IMR-90 (cell line): ENCODE measurements at regions not wholly inside any gene's neighbourhood (a gene's known extent, or its start where the extent isn't known, plus 50 kb on each side); places are given as distances from the start of the nearest gene placed in this dataset.

Experiments
- ATAC-seq: fragments of 200-7000 bp; cut with Tn5 transposase; 2 replicates; pipeline ENCODE4 v1.9.1; 2020; ENCODE audit warnings: low read depth, mild to moderate bottlenecking, moderate library complexity
- BruUV-seq: library from RNA; stranded (reverse); fragments of 400-500 nt; replicated peaks from 2 replicates; lab custom pipeline; 2021; lab: Mats Ljungman, UMichigan
- CTCF ChIA-PET: fragments of 300-600 bp; formaldehyde crosslinking; extraction: SDS; loops from one replicate; lab custom pipeline; 2021; ENCODE audit warnings: antibody characterized with exemption; lab: Yijun Ruan, JAX
- POLR2A ChIA-PET: fragments of 300-600 bp; sonication (Branson Sonifier 250); formaldehyde crosslinking; loops from one replicate; lab custom pipeline; 2022; ENCODE audit warnings: antibody characterized with exemption; ENCODE audit not compliant: unreplicated experiment; lab: Charles Lee
- DNase-seq: peaks from one replicate; pipeline ENCODE4 v3.0.0; 2013
- H2AFZ ChIP-seq: replicated peaks from 2 replicates; pipeline ENCODE3; 2013; ENCODE audit warnings: low read length, mild to moderate bottlenecking; ENCODE audit not compliant: poor library complexity
- H2AK5ac ChIP-seq: 2 replicates; pipeline ENCODE4 v1.6.1; 2013; ENCODE audit warnings: low read depth, low read length, inconsistent platforms
- H2AK9ac ChIP-seq: replicated peaks from 2 replicates; pipeline ENCODE3; 2013; ENCODE audit warnings: mild to moderate bottlenecking, low read depth, low read length, moderate library complexity; ENCODE audit not compliant: poor library complexity
- H2BK120ac ChIP-seq: 2 replicates; pipeline ENCODE4 v1.6.1; 2013; ENCODE audit warnings: low read depth, low read length, inconsistent platforms
- H2BK15ac ChIP-seq: 3 replicates; pipeline ENCODE4 v1.6.1; 2013; ENCODE audit warnings: low read depth, low read length, inconsistent platforms
- H2BK20ac ChIP-seq: 2 replicates; pipeline ENCODE4 v1.6.1; 2013; ENCODE audit warnings: low read depth, mild to moderate bottlenecking, inconsistent platforms, low read length, moderate library complexity
- H2BK5ac ChIP-seq: 2 replicates; pipeline ENCODE4 v1.6.1; 2013; ENCODE audit warnings: mild to moderate bottlenecking, low read depth, low read length, inconsistent platforms; ENCODE audit not compliant: poor library complexity, severe bottlenecking
- H3K14ac ChIP-seq: replicated peaks from 2 replicates; pipeline ENCODE4 v1.6.1; 2013; ENCODE audit warnings: low read depth, low read length, inconsistent platforms
- H3K18ac ChIP-seq: 2 replicates; pipeline ENCODE4 v1.6.1; 2013; ENCODE audit warnings: low read depth, low read length, control low read depth
- H3K23ac ChIP-seq: 2 replicates; pipeline ENCODE4 v1.6.1; 2013; ENCODE audit warnings: low read depth, low read length, inconsistent platforms
- H3K27ac ChIP-seq: 2 replicates; pipeline ENCODE4 v1.5.1; 2013; ENCODE audit warnings: mild to moderate bottlenecking, control low read depth, low read length; ENCODE audit not compliant: insufficient read depth
- H3K27me3 ChIP-seq: 2 replicates; pipeline ENCODE4 v1.6.1; 2013; ENCODE audit warnings: low read length; ENCODE audit not compliant: control insufficient read depth, insufficient read depth
- H3K36me3 ChIP-seq: 2 replicates; pipeline ENCODE4 v1.6.1; 2013; ENCODE audit warnings: low read length, mixed read lengths; ENCODE audit not compliant: control insufficient read depth, insufficient read depth
- H3K4ac ChIP-seq: 2 replicates; pipeline ENCODE4 v1.6.1; 2013; ENCODE audit warnings: low read depth, low read length, inconsistent platforms
- H3K4me1 ChIP-seq: 2 replicates; pipeline ENCODE4 v1.6.1; 2013; ENCODE audit warnings: low read length, mixed read lengths; ENCODE audit not compliant: control insufficient read depth, insufficient read depth
- H3K4me2 ChIP-seq: 2 replicates; pipeline ENCODE4 v1.6.1; 2013; ENCODE audit warnings: low read depth, mild to moderate bottlenecking, control low read depth, low read length, moderate library complexity
- H3K4me3 ChIP-seq: 2 replicates; pipeline ENCODE4 v1.5.1; 2013; ENCODE audit warnings: low read depth, mild to moderate bottlenecking, control low read depth, low read length, moderate library complexity; ENCODE audit not compliant: insufficient read depth
- H3K56ac ChIP-seq: 2 replicates; pipeline ENCODE4 v1.6.1; 2013; ENCODE audit warnings: low read length, inconsistent platforms; ENCODE audit not compliant: insufficient read depth; ENCODE audit errors: extremely low read depth
- H3K79me1 ChIP-seq, 2 experiments: 2 replicates each; pipeline ENCODE4 v1.6.1; 2013; ENCODE audit warnings: low read length in 2 of 2, inconsistent platforms in 1 of 2, low read depth in 1 of 2
- H3K9ac ChIP-seq: 2 replicates; pipeline ENCODE4 v1.6.1; 2013; ENCODE audit warnings: low read depth, low read length, control low read depth
- H3K9me1 ChIP-seq: 2 replicates; pipeline ENCODE4 v1.6.1; 2013; ENCODE audit warnings: low read length, inconsistent platforms; ENCODE audit not compliant: insufficient read depth
- H3K9me3 ChIP-seq: 2 replicates; pipeline ENCODE4 v1.6.1; 2013; ENCODE audit warnings: low read length; ENCODE audit not compliant: control insufficient read depth, insufficient read depth
- H4K20me1 ChIP-seq: 2 replicates; pipeline ENCODE4 v1.6.1; 2013; ENCODE audit warnings: low read length, inconsistent platforms; ENCODE audit not compliant: insufficient read depth
- H4K5ac ChIP-seq: 2 replicates; pipeline ENCODE4 v1.6.1; 2013; ENCODE audit warnings: mild to moderate bottlenecking, low read depth, low read length, control low read depth
- H4K8ac ChIP-seq, 2 experiments: 2 replicates each; pipeline ENCODE4 v1.6.1; 2013; ENCODE audit warnings: low read depth in 2 of 2, low read length in 2 of 2, control low read depth in 1 of 2, inconsistent platforms in 1 of 2
- H4K91ac ChIP-seq: 2 replicates; pipeline ENCODE4 v1.6.1; 2013; ENCODE audit warnings: low read depth, low read length, inconsistent platforms; ENCODE audit not compliant: insufficient read depth
- MAZ ChIP-seq: IDR thresholded peaks from 2 replicates; pipeline ENCODE4 v1.6.1; 2012; ENCODE audit warnings: low read depth, mild to moderate bottlenecking, low read length, improper control_type of control experiment, moderate library complexity, borderline replicate concordance
- NFE2L2 ChIP-seq: fragments of 150-350 bp; IDR thresholded peaks from 2 replicates; pipeline ENCODE4 v1.6.1; 2016; ENCODE audit warnings: low read depth, mild to moderate bottlenecking, low read length
- POLR2A ChIP-seq: IDR thresholded peaks from 2 replicates; pipeline ENCODE4 v1.6.1; 2012; ENCODE audit warnings: mild to moderate bottlenecking, low read depth, low read length
- SMC3 ChIP-seq: fragments of 150-350 bp; IDR thresholded peaks from 2 replicates; pipeline ENCODE4 v1.6.1; 2016; ENCODE audit warnings: low read depth, mild to moderate bottlenecking, antibody characterized with exemption, low read length, moderate library complexity
- WGBS, 2 experiments: methylation state at CpG; one replicate each; pipeline versions ENCODE4 v1.1.5 to v1.1.7; 2013; ENCODE audit warnings: missing lambda C conversion rate in 2 of 2; ENCODE audit not compliant: insufficient read length in 1 of 2; ENCODE audit errors: extremely low coverage in 2 of 2; 5-methylcytosine and 5-hydroxymethylcytosine counted together
- dilution Hi-C: fragments of 300-500 bp; cut with HindIII; formaldehyde crosslinking; loops from one replicate; pipeline ENCODE4 v1.14.3; 2018; ENCODE audit warnings: low sequenced_read_pairs; ENCODE audit not compliant: unreplicated experiment
- in situ Hi-C: fragments of 300-500 bp; cut with MboI; formaldehyde crosslinking; loops from 3 replicates; pipeline ENCODE4 v1.14.3; 2019; ENCODE audit warnings: low sequenced_read_pairs, inconsistent platforms, mixed read lengths
- intact Hi-C: fragments of 100-400 bp; cut with micrococcal nuclease; formaldehyde crosslinking; loops from 2 replicates; pipeline ENCODE4 v1.10.0; 2022
- TF ChIP-seq, protein P1 (sequence below): conservative IDR thresholded peaks from 2 replicates; pipeline ENCODE4 v1.5.1; 2012; ENCODE audit warnings: mild to moderate bottlenecking, low read depth, low read length, improper control_type of control experiment
- TF ChIP-seq, protein P2 (sequence below): fragments of 150-350 bp; IDR thresholded peaks from 2 replicates; pipeline ENCODE4 v1.6.1; 2016; ENCODE audit warnings: low read depth, mild to moderate bottlenecking, low read length, moderate library complexity, borderline replicate concordance

DNA sequence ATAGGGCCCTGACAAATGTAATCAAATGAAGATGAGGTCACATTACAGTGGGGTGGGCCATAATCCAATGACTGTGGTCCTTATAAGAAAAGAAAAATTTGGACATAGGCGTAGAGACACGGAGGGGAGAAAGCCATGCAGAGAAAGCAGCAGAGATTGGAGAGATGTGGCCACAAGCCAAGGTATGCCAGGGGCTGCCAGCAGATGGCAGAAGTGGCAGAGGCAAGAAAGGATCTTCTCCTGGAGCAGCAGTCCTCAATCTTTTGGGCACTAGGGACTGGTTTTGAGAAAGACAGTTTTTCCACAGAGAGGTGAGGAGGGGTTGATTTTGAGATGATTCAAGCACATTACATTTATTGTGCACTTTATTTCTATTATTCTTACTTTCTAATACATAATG lies 355.1 kb downstream of the NPHP4 start:
- Histone ChIP-seq H3K36me3 (no peaks in the 10 kb centered on the region), H3K79me1 (no peaks in the 10 kb centered on the region)

More for the DNA sequence above, 355.1 kb downstream of the NPHP4 start:
- ChIA-PET CTCF (no interaction called here), POLR2A (no interaction called here)
- Histone ChIP-seq H4K8ac (no peak overlapping the region), H3K9me1 (no peaks in the 10 kb centered on the region), H2BK20ac (no peak overlapping the region), H2AK5ac (no peak overlapping the region), H3K4me3 (no peak overlapping the region), H2AK9ac (no peak overlapping the region), H4K20me1 (no peaks in the 10 kb centered on the region), H3K18ac (no peak overlapping the region), H3K23ac (no peak overlapping the region), H2BK15ac (no peak overlapping the region), H3K4me1 (no peaks in the 10 kb centered on the region), H3K4ac (no peak overlapping the region), H3K27me3 (no peaks in the 10 kb centered on the region), H3K9me3 (peaks cover 30% of the 10 kb centered on the region), H3K9ac (no peak overlapping the region), H4K5ac (no peak overlapping the region), H2AFZ (no peak overlapping the region), H3K14ac (no peak overlapping the region), H4K91ac (no peak overlapping the region), H3K56ac (no peak overlapping the region), H2BK120ac (no peak overlapping the region), H2BK5ac (no peak overlapping the region), H3K27ac (no peak overlapping the region), H3K4me2 (no peak overlapping the region)
- no TSS peak for BruUV-seq
- TF ChIP-seq NFE2L2 (no peak), POLR2A (no peak), SMC3 (no peak), MAZ (no peak)
- TF ChIP-seq, protein P1, sequence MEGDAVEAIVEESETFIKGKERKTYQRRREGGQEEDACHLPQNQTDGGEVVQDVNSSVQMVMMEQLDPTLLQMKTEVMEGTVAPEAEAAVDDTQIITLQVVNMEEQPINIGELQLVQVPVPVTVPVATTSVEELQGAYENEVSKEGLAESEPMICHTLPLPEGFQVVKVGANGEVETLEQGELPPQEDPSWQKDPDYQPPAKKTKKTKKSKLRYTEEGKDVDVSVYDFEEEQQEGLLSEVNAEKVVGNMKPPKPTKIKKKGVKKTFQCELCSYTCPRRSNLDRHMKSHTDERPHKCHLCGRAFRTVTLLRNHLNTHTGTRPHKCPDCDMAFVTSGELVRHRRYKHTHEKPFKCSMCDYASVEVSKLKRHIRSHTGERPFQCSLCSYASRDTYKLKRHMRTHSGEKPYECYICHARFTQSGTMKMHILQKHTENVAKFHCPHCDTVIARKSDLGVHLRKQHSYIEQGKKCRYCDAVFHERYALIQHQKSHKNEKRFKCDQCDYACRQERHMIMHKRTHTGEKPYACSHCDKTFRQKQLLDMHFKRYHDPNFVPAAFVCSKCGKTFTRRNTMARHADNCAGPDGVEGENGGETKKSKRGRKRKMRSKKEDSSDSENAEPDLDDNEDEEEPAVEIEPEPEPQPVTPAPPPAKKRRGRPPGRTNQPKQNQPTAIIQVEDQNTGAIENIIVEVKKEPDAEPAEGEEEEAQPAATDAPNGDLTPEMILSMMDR, result no peak
- TF ChIP-seq, protein P2, sequence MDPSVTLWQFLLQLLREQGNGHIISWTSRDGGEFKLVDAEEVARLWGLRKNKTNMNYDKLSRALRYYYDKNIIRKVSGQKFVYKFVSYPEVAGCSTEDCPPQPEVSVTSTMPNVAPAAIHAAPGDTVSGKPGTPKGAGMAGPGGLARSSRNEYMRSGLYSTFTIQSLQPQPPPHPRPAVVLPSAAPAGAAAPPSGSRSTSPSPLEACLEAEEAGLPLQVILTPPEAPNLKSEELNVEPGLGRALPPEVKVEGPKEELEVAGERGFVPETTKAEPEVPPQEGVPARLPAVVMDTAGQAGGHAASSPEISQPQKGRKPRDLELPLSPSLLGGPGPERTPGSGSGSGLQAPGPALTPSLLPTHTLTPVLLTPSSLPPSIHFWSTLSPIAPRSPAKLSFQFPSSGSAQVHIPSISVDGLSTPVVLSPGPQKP, result no peak
- DNase-seq, result no peak
- ATAC-seq, result no peak
- in situ Hi-C loops (no loop called here), intact Hi-C loops (no loop called here), dilution Hi-C loops (no loop called here)
- no CpG with 5 or more reads among the region's 2 CpGs for whole genome bisulfite sequencing, 2 experiments
